SK-N-SH (cell line): ENCODE measurements at regions not wholly inside any gene's neighbourhood (a gene's known extent, or its start where the extent isn't known, plus 50 kb on each side); places are given as distances from the start of the nearest gene placed in this dataset.

Experiments
- CTCF ChIA-PET: fragments of 300-600, 350-600 bp; formaldehyde crosslinking; extraction: SDS; loops from one replicate; lab custom pipeline; 2021; lab: Yijun Ruan, JAX
- POLR2A ChIA-PET: fragments of 350-600 bp; sonication (Branson Sonifier 250); formaldehyde crosslinking; extraction: SDS; loops from one replicate; lab custom pipeline; 2020; ENCODE audit warnings: antibody characterized with exemption, inconsistent platforms; lab: Yijun Ruan, JAX
- DNase-seq: peaks from one replicate; pipeline ENCODE4 v3.0.0; 2012
- H2AFZ ChIP-seq: fragments of 200-600 bp; sonication (generic); 2 replicates; pipeline ENCODE4 v1.8.1; 2016; ENCODE audit warnings: antibody characterized with exemption, mild to moderate bottlenecking, low read depth
- H3F3A ChIP-seq: fragments of 200-600 bp; sonication (generic); replicated peaks from 2 replicates; pipeline ENCODE3; 2016; ENCODE audit warnings: antibody characterized with exemption, mild to moderate bottlenecking; ENCODE audit not compliant: insufficient read depth
- H3K27ac ChIP-seq, 2 experiments: fragments of 200-500 bp in 1 of 2; fragments of 200-600 bp in 1 of 2; sonication (Bioruptor generic) in 1 of 2; sonication (generic), shearing (Covaris generic) in 1 of 2; 2 replicates each; pipeline versions ENCODE4 v1.5.1 to v1.6.1; 2014 to 2016; ENCODE audit warnings: low read depth in 2 of 2, inconsistent platforms in 1 of 2, low read length in 1 of 2, mild to moderate bottlenecking in 1 of 2, mixed read lengths in 1 of 2
- H3K27me3 ChIP-seq: fragments of 200-600 bp; sonication (generic), shearing (Covaris generic); 2 replicates; pipeline ENCODE4 v1.6.1; 2016; ENCODE audit warnings: mixed run types; ENCODE audit not compliant: insufficient read depth
- H3K36me3 ChIP-seq, 2 experiments: fragments of 200-500 bp in 1 of 2; fragments of 200-600 bp in 1 of 2; sonication (Bioruptor generic) in 1 of 2; sonication (generic) in 1 of 2; replicated peaks in 1 of 2; 2 replicates each; pipeline versions ENCODE3 to v1.5.1; 2014 to 2016; ENCODE audit warnings: low read length in 1 of 2, mild to moderate bottlenecking in 1 of 2; ENCODE audit not compliant: insufficient read depth in 2 of 2, control insufficient read depth in 1 of 2
- H3K4me1 ChIP-seq, 2 experiments: fragments of 200-500 bp in 1 of 2; fragments of 200-600 bp in 1 of 2; sonication (Bioruptor generic) in 1 of 2; sonication (generic), shearing (Covaris generic) in 1 of 2; 2 replicates each; pipeline versions ENCODE4 v1.5.1 to v1.6.1; 2014 to 2016; ENCODE audit warnings: low read depth in 1 of 2, low read length in 1 of 2, mixed run types in 1 of 2; ENCODE audit not compliant: insufficient read depth in 2 of 2, control insufficient read depth in 1 of 2
- H3K4me2 ChIP-seq: fragments of 200-600 bp; sonication (generic), shearing (Covaris generic); 2 replicates; pipeline ENCODE4 v1.6.1; 2017; ENCODE audit warnings: mixed run types
- H3K4me3 ChIP-seq, 2 experiments: fragments of 200-500 bp in 1 of 2; fragments of 200-600 bp in 1 of 2; sonication (Bioruptor generic) in 1 of 2; sonication (generic), shearing (Covaris generic) in 1 of 2; 2 replicates each; pipeline versions ENCODE4 v1.5.1 to v1.8.1; 2014 to 2016; ENCODE audit warnings: low read depth in 2 of 2, inconsistent platforms in 1 of 2, low read length in 1 of 2, mild to moderate bottlenecking in 1 of 2, mixed read lengths in 1 of 2, moderate library complexity in 1 of 2
- H3K79me2 ChIP-seq: fragments of 200-600 bp; sonication (generic); 2 replicates; pipeline ENCODE4 v1.8.1; 2017; ENCODE audit warnings: mild to moderate bottlenecking; ENCODE audit not compliant: insufficient read depth
- H3K9ac ChIP-seq: fragments of 200-600 bp; sonication (generic); 2 replicates; pipeline ENCODE4 v1.6.1; 2017; ENCODE audit warnings: mixed run types
- H3K9me2 ChIP-seq: fragments of 200-600 bp; sonication (generic); 2 replicates; pipeline ENCODE4 v1.6.1; 2017; ENCODE audit warnings: mixed run types
- H3K9me3 ChIP-seq: fragments of 200-600 bp; sonication (generic); 2 replicates; pipeline ENCODE4 v1.6.1; 2017; ENCODE audit warnings: mixed run types, mild to moderate bottlenecking, moderate library complexity
- H4K20me1 ChIP-seq: fragments of 200-600 bp; sonication (generic); 2 replicates; pipeline ENCODE4 v1.6.1; 2017; ENCODE audit warnings: mild to moderate bottlenecking, mixed run types; ENCODE audit not compliant: insufficient read depth
- CTCF ChIP-seq: fragments of 200-600 bp; sonication (generic); IDR thresholded peaks from 2 replicates; pipeline ENCODE4 v1.6.1; 2017; ENCODE audit warnings: antibody characterized with exemption, mild to moderate bottlenecking, moderate library complexity
- ELF1 ChIP-seq: IDR thresholded peaks from 2 replicates; pipeline ENCODE4 v1.4.0; 2012
- EZH2phosphoT487 ChIP-seq: fragments of 200-600 bp; sonication (generic); IDR thresholded peaks from 2 replicates; pipeline ENCODE4 v1.6.1; 2017; ENCODE audit warnings: low read depth, mixed run types, mild to moderate bottlenecking, antibody characterized with exemption, moderate library complexity, borderline replicate concordance
- FOXJ3 ChIP-seq: sonication (generic); formaldehyde crosslinking; IDR thresholded peaks from 2 replicates; pipeline ENCODE4 v1.5.1; 2020; ENCODE audit warnings: mild to moderate bottlenecking, missing genetic modification reagents
- GABPA ChIP-seq: IDR thresholded peaks from 2 replicates; pipeline ENCODE4 v1.4.0; 2012; ENCODE audit warnings: low read depth, mild to moderate bottlenecking
- GATA2 ChIP-seq: sonication (generic); formaldehyde crosslinking; IDR thresholded peaks from 2 replicates; pipeline ENCODE4 v1.5.0; 2020; ENCODE audit warnings: mild to moderate bottlenecking, missing genetic modification reagents
- MAX ChIP-seq: IDR thresholded peaks from 2 replicates; pipeline ENCODE4 v1.4.0; 2012; ENCODE audit warnings: low read depth
- RAD21 ChIP-seq: IDR thresholded peaks from 2 replicates; pipeline ENCODE4 v1.6.1; 2012; ENCODE audit warnings: mild to moderate bottlenecking, low read length
- RCOR1 ChIP-seq: fragments of 150-350 bp; IDR thresholded peaks from 2 replicates; pipeline ENCODE4 v1.6.1; 2017; ENCODE audit warnings: antibody characterized with exemption, low read length
- RXRA ChIP-seq: IDR thresholded peaks from 2 replicates; pipeline ENCODE4 v1.4.0; 2012; ENCODE audit warnings: low read depth, mild to moderate bottlenecking, borderline replicate concordance
- SMC3 ChIP-seq: IDR thresholded peaks from 2 replicates; pipeline ENCODE4 v1.6.1; 2012; ENCODE audit warnings: low read depth, low read length, improper control_type of control experiment
- USF1 ChIP-seq: IDR thresholded peaks from 2 replicates; pipeline ENCODE4 v1.4.0; 2012; ENCODE audit warnings: low read depth, borderline replicate concordance
- USF2 ChIP-seq: fragments of 150-350 bp; IDR thresholded peaks from 2 replicates; pipeline ENCODE4 v1.6.1; 2017; ENCODE audit warnings: antibody characterized with exemption, low read length, low read depth, borderline replicate concordance
- whole genome bisulfite sequencing: methylation state at CpG from one replicate; pipeline ENCODE4 v1.1.6; 2017; ENCODE audit warnings: low lambda C conversion rate; 5-methylcytosine and 5-hydroxymethylcytosine counted together
- TF ChIP-seq, protein P1 (sequence below): IDR thresholded peaks from 2 replicates; pipeline ENCODE4; 2012

DNA sequence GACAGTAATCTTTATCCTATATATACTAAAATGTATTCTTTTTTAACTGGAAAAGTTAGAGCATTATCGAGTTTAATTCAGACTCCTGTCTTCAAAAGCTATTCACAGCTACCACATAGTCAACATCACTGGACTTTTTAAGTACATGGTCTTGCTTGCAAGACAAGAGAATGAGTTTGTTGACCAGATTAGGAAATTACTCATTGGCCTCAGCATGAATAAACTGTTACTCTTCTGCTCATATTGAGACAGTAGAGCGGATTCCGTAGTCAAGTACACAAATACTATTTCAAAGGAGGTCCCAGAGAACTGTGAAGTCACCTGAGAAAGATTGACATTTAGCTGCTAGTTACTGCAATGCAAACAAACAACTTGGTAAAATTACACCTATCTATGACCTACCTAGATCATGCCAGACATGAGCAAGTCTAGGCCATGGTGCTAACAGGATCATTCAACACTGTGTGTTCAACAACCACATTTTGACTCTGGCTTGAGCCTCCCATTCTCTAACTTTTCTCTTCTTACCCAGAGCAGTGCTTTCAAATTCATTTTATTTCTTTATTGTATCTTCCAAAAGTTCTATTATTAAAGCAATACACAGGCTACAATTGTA is 280.9 kb downstream of the NEBL start:
- Histone ChIP-seq H3K36me3 (no peaks in the 10 kb centered on the region), H3F3A (no peaks in the 10 kb centered on the region), H3K9ac (no peak overlapping the region), H3K4me2 (no peak overlapping the region), H3K27me3 (no peaks in the 10 kb centered on the region), H2AFZ (no peak overlapping the region), H3K4me3 (no peak overlapping the region), H4K20me1 (no peaks in the 10 kb centered on the region), H3K27ac (no peak overlapping the region), H3K9me3 (no peaks in the 10 kb centered on the region), H3K79me2 (no peaks in the 10 kb centered on the region), H3K9me2 (no peaks in the 10 kb centered on the region), H3K4me1 (peaks cover 0 to 3% of the 10 kb centered on the region in 2 experiments; a peak in 1 of 4 replicates)
- ChIA-PET CTCF (interaction anchor here (0.8 kb wide), 1 partner anchor 12 kb away, joined by 3 read pairs; no protein-coding TSS in a partner anchor), POLR2A (no interaction called here)
- TF ChIP-seq MAX, result no peak
- no peak for TF ChIP-seq GATA2 (CRISPR knock-in tag)
- no peak for TF ChIP-seq USF2
- TF ChIP-seq RXRA, result no peak
- no peak for TF ChIP-seq EZH2phosphoT487
- no peak for TF ChIP-seq FOXJ3 (CRISPR knock-in tag)
- TF ChIP-seq CTCF, result no peak
- TF ChIP-seq ELF1, result no peak
- TF ChIP-seq RCOR1, result no peak
- no peak for TF ChIP-seq RAD21
- TF ChIP-seq GABPA, result no peak
- no peak for TF ChIP-seq USF1
- TF ChIP-seq, protein P1, sequence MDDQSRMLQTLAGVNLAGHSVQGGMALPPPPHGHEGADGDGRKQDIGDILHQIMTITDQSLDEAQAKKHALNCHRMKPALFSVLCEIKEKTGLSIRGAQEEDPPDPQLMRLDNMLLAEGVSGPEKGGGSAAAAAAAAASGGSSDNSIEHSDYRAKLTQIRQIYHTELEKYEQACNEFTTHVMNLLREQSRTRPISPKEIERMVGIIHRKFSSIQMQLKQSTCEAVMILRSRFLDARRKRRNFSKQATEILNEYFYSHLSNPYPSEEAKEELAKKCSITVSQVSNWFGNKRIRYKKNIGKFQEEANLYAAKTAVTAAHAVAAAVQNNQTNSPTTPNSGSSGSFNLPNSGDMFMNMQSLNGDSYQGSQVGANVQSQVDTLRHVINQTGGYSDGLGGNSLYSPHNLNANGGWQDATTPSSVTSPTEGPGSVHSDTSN, result no peak
- TF ChIP-seq SMC3, result no peak
- no peak for DNase-seq
- 55% methylated on average over 3 of the region's 3 CpGs for WGBS
